HL-60 (cell line): ENCODE measurements at regions not wholly inside any gene's neighbourhood (a gene's known extent, or its start where the extent isn't known, plus 50 kb on each side); places are given as distances from the start of the nearest gene placed in this dataset.
"Not testable (repeated sequence)": the region's sequence is repeated elsewhere in the genome, so short reads cannot be mapped to it uniquely, and the experiment has no call there.

ENCODE experiments used
- DNase-seq, 2 experiments: peaks; one replicate each; pipeline ENCODE4 v3.0.0-alpha.2; 2010 to 2020; ENCODE audit warnings: low read depth in 1 of 2, low spot score in 1 of 2
- H3K27ac ChIP-seq: fragments of 250-450 bp; sonication (Bioruptor Pico); replicated peaks from 2 replicates; pipeline ENCODE4 v1.5.1; 2020; ENCODE audit warnings: mild to moderate bottlenecking, moderate library complexity
- H3K27me3 ChIP-seq: fragments of 250-450 bp; sonication (Bioruptor Pico); 2 replicates; pipeline ENCODE4 v1.5.1; 2021; ENCODE audit warnings: mild to moderate bottlenecking, moderate library complexity; ENCODE audit not compliant: insufficient read depth, poor library complexity, severe bottlenecking
- H3K4me3 ChIP-seq: replicated peaks from 2 replicates; pipeline ENCODE4 v1.5.1; 2011; ENCODE audit warnings: mild to moderate bottlenecking, control low read depth, low read length; ENCODE audit not compliant: insufficient read depth
- CTCF ChIP-seq: IDR thresholded peaks from one replicate; pipeline ENCODE4 v1.5.1; 2011; ENCODE audit warnings: low read length, control low read depth, inconsistent platforms; ENCODE audit not compliant: insufficient read depth
- GABPA ChIP-seq: IDR thresholded peaks from 2 replicates; pipeline ENCODE4 v1.6.1; 2012; ENCODE audit warnings: low read depth
- POLR2AphosphoS5 ChIP-seq: IDR thresholded peaks from 2 replicates; pipeline ENCODE4 v1.6.1; 2012; ENCODE audit warnings: low read depth
- REST ChIP-seq: IDR thresholded peaks from 2 replicates; pipeline ENCODE4 v1.6.1; 2012; ENCODE audit warnings: low read depth; ENCODE audit not compliant: insufficient replicate concordance
- SPI1 ChIP-seq: IDR thresholded peaks from 2 replicates; pipeline ENCODE4 v1.6.1; 2012; ENCODE audit warnings: low read depth, mild to moderate bottlenecking, borderline replicate concordance

- Histone ChIP-seq H3K27me3 (no peaks in the 10 kb centered on the region), H3K27ac (no peak overlapping the region), H3K4me3 (no peak overlapping the region)
- no peak for DNase-seq
- TF ChIP-seq CTCF: no peak
- no peak for TF ChIP-seq SPI1
- no peak for TF ChIP-seq REST
- no peak for TF ChIP-seq GABPA
- no peak for TF ChIP-seq POLR2AphosphoS5
Measured at GRCh38 chr6:149140910-149141290, 176.6 kb upstream of the TAB2 start.

GRCh38 chr6:149142924-149143429, 174.5 kb upstream of the TAB2 start:
- Histone ChIP-seq H3K27me3 (peaks cover under 1% of the 10 kb centered on the region), H3K4me3 (no peak overlapping the region), H3K27ac (no peak overlapping the region)
- TF ChIP-seq CTCF (no peak), SPI1 (no peak), GABPA (no peak), REST (no peak), POLR2AphosphoS5 (no peak)
- no peak for DNase-seq

- DNase-seq, H3K4me3 ChIP-seq, H3K27ac ChIP-seq: not testable (repeated sequence)
- H3K27me3 ChIP-seq: peaks cover 11% of the 10 kb centered on the region
Measured at GRCh38 chr6:149145800-149146199, 171.7 kb upstream of the TAB2 start.

- H3K27ac ChIP-seq: no peak overlapping the region
- H3K27me3 ChIP-seq: peaks cover 11% of the 10 kb centered on the region
- TF ChIP-seq CTCF (no peak), SPI1 (no peak), POLR2AphosphoS5 (no peak), REST (no peak), GABPA (no peak)
- H3K4me3 ChIP-seq: no peak overlapping the region
- DNase-seq: no peak
Measured at GRCh38 chr6:149147195-149147594, 170.3 kb upstream of the TAB2 start.
